Liver (tissue), 8 donors: ENCODE measurements at regions not wholly inside any gene's neighbourhood (a gene's known extent, or its start where the extent isn't known, plus 50 kb on each side); places are given as distances from the start of the nearest gene placed in this dataset.

Experiments used
- DNase-seq: peaks from one replicate; pipeline ENCODE4 v3.0.0-alpha.2; 2017; ENCODE audit warnings: low spot score
- H3K27ac ChIP-seq, 2 donors: one replicate each; pipeline ENCODE4 v1.7.0; 2013; ENCODE audit warnings: inconsistent platforms in 2 of 2, low read length in 2 of 2, control low read depth in 1 of 2, low read depth in 1 of 2, mild to moderate bottlenecking in 1 of 2
- H3K27me3 ChIP-seq, 4 donors: one replicate each; pipeline versions ENCODE4 v1.6.1 to v1.7.0; 2013; ENCODE audit warnings: low read length in 3 of 4, inconsistent platforms in 1 of 4, mild to moderate bottlenecking in 1 of 4, moderate library complexity in 1 of 4; ENCODE audit not compliant: control insufficient read depth in 4 of 4, insufficient read depth in 4 of 4
- H3K36me3 ChIP-seq, 4 donors: one replicate each; pipeline versions ENCODE4 v1.6.1 to v1.7.0; 2013; ENCODE audit warnings: low read length in 3 of 4, mild to moderate bottlenecking in 3 of 4, low read depth in 1 of 4, moderate library complexity in 1 of 4; ENCODE audit not compliant: control insufficient read depth in 4 of 4, insufficient read depth in 3 of 4
- H3K4me1 ChIP-seq, 4 donors: one replicate each; pipeline versions ENCODE4 v1.6.1 to v1.7.0; 2013; ENCODE audit warnings: low read length in 3 of 4, mild to moderate bottlenecking in 3 of 4, moderate library complexity in 1 of 4; ENCODE audit not compliant: control insufficient read depth in 4 of 4, insufficient read depth in 4 of 4
- H3K4me3 ChIP-seq, 3 donors: one replicate each; pipeline versions ENCODE4 v1.6.1 to v1.7.0; 2013; ENCODE audit warnings: low read length in 3 of 3, control low read depth in 1 of 3, low read depth in 1 of 3, mild to moderate bottlenecking in 1 of 3
- H3K9ac ChIP-seq, 2 donors: one replicate each; pipeline ENCODE4 v1.7.0; 2013; ENCODE audit warnings: low read length in 2 of 2, mild to moderate bottlenecking in 2 of 2, moderate library complexity in 2 of 2, control low read depth in 1 of 2, low read depth in 1 of 2
- H3K9me3 ChIP-seq, 4 donors: one replicate each; pipeline versions ENCODE4 v1.6.1 to v1.7.0; 2013; ENCODE audit warnings: low read length in 3 of 4; ENCODE audit not compliant: control insufficient read depth in 4 of 4
- CTCF ChIP-seq: fragments of 150-350 bp; IDR thresholded peaks from 2 replicates; pipeline ENCODE4 v1.5.1; 2017; ENCODE audit warnings: improper control_type of control experiment, low read depth, low read length; ENCODE audit not compliant: missing input control
- EGR1 ChIP-seq, 2 donors: IDR thresholded peaks; 2 replicates each; pipeline ENCODE4 v1.6.1; 2016 to 2018; ENCODE audit warnings: antibody characterized with exemption in 2 of 2, low read depth in 2 of 2
- FOXA1 ChIP-seq: IDR thresholded peaks from 2 replicates; pipeline ENCODE4 v1.6.1; 2016; ENCODE audit warnings: antibody characterized with exemption
- GABPA ChIP-seq, 2 donors: IDR thresholded peaks in 1 of 2; conservative IDR thresholded peaks in 1 of 2; 2 replicates each; pipeline ENCODE4 v1.6.1; 2016; ENCODE audit warnings: antibody characterized with exemption in 2 of 2, mild to moderate bottlenecking in 1 of 2, moderate library complexity in 1 of 2
- HNF4A ChIP-seq, 2 donors: conservative IDR thresholded peaks; 2 replicates each; pipeline ENCODE4 v1.6.1; 2016; ENCODE audit warnings: antibody characterized with exemption in 2 of 2, mild to moderate bottlenecking in 2 of 2
- HNF4G ChIP-seq: IDR thresholded peaks from 2 replicates; pipeline ENCODE4 v1.6.1; 2016; ENCODE audit warnings: antibody characterized with exemption
- JUND ChIP-seq, 2 donors: IDR thresholded peaks; 2 replicates each; pipeline ENCODE4 v1.6.1; 2016; ENCODE audit warnings: antibody characterized with exemption in 2 of 2
- MAX ChIP-seq: IDR thresholded peaks from 2 replicates; pipeline ENCODE4 v1.6.1; 2016; ENCODE audit warnings: antibody characterized with exemption
- SP1 ChIP-seq: IDR thresholded peaks from 2 replicates; pipeline ENCODE4 v1.6.1; 2018; ENCODE audit warnings: antibody characterized with exemption, mild to moderate bottlenecking
- YY1 ChIP-seq: IDR thresholded peaks from 2 replicates; pipeline ENCODE4 v1.6.1; 2016; ENCODE audit warnings: antibody characterized with exemption, mild to moderate bottlenecking
- ZBTB33 ChIP-seq: IDR thresholded peaks from 2 replicates; pipeline ENCODE4 v1.6.1; 2016; ENCODE audit warnings: antibody characterized with exemption
- WGBS: extraction: QIAGEN DNeasy Blood & Tissue Kit; methylation state at CpG from one replicate; pipeline ENCODE4 v1.1.7; 2013; 5-methylcytosine and 5-hydroxymethylcytosine counted together
- donor health status: healthy.
- donor health status: healthy.
- donor health status: healthy.
- donor health status: healthy.
- donor health status: healthy.

DNA sequence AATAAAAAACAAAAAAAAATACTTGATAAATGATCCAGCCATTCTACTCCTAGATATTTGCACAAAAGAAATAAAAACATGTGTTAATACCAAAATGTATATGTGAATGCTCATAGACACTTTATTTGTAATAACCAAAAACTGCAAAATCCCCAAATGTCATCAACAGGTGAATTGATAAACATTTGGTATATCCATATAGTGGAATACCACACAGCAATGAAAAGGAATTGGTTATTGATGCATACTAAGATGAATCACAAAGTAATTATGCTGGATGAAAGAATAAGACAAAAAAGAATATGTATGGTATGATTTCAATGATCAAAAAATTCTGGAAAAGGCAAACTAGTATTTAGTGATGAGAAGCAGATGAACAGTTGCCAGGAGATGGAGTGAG lies 124.7 kb upstream of the VASH1 start:
- peaks cover 0 to 6% (median 0%) of the 10 kb centered on the region in 4 donors for H3K4me1 ChIP-seq
- TF ChIP-seq EGR1 (IDR thresholded peaks at IDR 0.05; ENCODE audit: low read depth in 2 of 2) (no peak), HNF4G (no peak), MAX (no peak)
- no peaks in the 10 kb centered on the region for H3K36me3 ChIP-seq
- no peaks in the 10 kb centered on the region for H3K9me3 ChIP-seq
- no peak overlapping the region for H3K4me3 ChIP-seq
- H3K27ac ChIP-seq = no peak overlapping the region
- DNase-seq = no peak
- H3K27me3 ChIP-seq = peaks cover 0 to 3% (median 0%) of the 10 kb centered on the region in 4 donors
- H3K9ac ChIP-seq = no peak overlapping the region

DNA sequence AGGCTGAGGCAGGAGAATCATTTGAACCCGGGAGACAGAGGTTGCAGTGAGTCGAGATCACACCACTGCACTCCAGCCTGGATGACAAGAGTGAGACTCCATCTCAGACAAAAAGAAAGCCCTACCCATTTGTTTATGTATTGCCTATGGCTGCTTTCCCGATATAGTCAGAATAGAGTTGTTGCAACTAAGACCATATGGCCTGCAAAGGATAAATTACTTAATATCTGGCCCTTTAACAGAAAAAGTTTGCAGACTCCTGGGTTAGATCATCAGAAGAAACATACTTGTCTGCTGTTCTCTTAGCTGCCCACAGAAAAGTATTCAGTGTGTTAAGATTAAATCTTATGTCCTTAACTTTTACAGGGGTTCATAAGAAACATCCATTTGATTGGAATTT lies 122.4 kb upstream of the VASH1 start:
- DNase-seq = no peak
- no peak overlapping the region for H3K27ac ChIP-seq
- TF ChIP-seq EGR1 (IDR thresholded peaks at IDR 0.05; ENCODE audit: low read depth in 2 of 2) = no peak
- no peak for TF ChIP-seq HNF4A (conservative IDR thresholded peaks at IDR 0.05)
- no peak for TF ChIP-seq JUND (IDR thresholded peaks at IDR 0.05)
- TF ChIP-seq CTCF = no peak
- no peak for TF ChIP-seq GABPA (IDR thresholded peaks at IDR 0.05 in 1 of 2, conservative IDR thresholded peaks at IDR 0.05 in 1 of 2)
- TF ChIP-seq FOXA1 = no peak
- TF ChIP-seq SP1 = no peak
- H3K9me3 ChIP-seq = no peaks in the 10 kb centered on the region
- no peaks in the 10 kb centered on the region for H3K36me3 ChIP-seq
- H3K9ac ChIP-seq = no peak overlapping the region
- H3K27me3 ChIP-seq = peaks cover 0 to 3% (median 1%) of the 10 kb centered on the region in 4 donors
- peaks cover 0 to 6% (median 0%) of the 10 kb centered on the region in 4 donors for H3K4me1 ChIP-seq
- 90% methylated on average over 3 of the region's 3 CpGs for WGBS
- no peak overlapping the region for H3K4me3 ChIP-seq

DNA sequence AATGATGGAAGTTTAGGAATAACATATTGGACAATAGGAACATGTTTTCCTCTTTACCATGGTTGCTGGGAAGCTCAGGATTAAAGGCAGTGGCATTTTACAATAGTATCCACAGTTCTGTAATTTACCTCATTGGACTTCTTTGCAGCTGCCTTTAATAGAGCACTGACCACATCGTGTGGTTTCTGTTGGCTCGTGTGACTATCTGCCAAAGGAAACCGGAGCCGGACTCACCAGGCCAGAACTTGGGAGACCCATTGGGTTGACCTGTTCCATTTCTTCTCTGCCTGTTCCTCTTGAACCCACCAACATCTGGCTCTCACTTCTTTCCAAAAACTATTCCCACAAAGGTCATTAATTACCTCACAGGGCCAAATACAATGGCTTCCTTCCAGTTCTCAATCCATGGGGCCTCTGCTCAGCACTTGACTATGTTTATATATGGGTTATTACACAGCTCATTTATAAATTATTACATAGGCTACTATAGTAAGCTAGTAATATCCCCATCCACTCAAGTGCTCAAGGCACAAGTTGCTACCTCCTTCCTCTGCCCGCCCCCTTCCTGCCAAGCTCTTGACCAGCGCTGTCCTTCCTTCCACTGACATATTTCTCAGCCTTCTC lies 121.5 kb upstream of the VASH1 start:
- Histone ChIP-seq H3K27ac (no peak overlapping the region), H3K4me1 (peaks cover 0 to 6% (median 0%) of the 10 kb centered on the region in 4 donors)

More for the DNA sequence above, 121.5 kb upstream of the VASH1 start:
- DNase-seq = no peak
- Histone ChIP-seq H3K36me3 (no peaks in the 10 kb centered on the region), H3K9ac (no peak overlapping the region), H3K4me3 (no peak overlapping the region), H3K9me3 (no peaks in the 10 kb centered on the region), H3K27me3 (peaks cover 0 to 3% (median 1%) of the 10 kb centered on the region in 4 donors)
- TF ChIP-seq YY1 = no peak
- no peak for TF ChIP-seq JUND (IDR thresholded peaks at IDR 0.05)
- no peak for TF ChIP-seq HNF4A (conservative IDR thresholded peaks at IDR 0.05)
- TF ChIP-seq EGR1 (IDR thresholded peaks at IDR 0.05; ENCODE audit: low read depth in 2 of 2) = no peak
- TF ChIP-seq ZBTB33 = no peak
- 74% methylated on average over 6 of the region's 6 CpGs for WGBS
